Lung (tissue), 11 donors: ENCODE measurements at regions not wholly inside any gene's neighbourhood (a gene's known extent, or its start where the extent isn't known, plus 50 kb on each side); places are given as distances from the start of the nearest gene placed in this dataset.

ENCODE experiments used
- ATAC-seq: fragments of 200-7000 bp; cut with Tn5 transposase; one replicate; pipeline ENCODE4 v1.9.1; 2020; ENCODE audit warnings: moderate number of reproducible peaks; ENCODE audit not compliant: insufficient read depth, low FRiP score
- DNase-seq, 3 donors: peaks; one replicate each; pipeline ENCODE4 v3.0.0-alpha.2; 2013 to 2017
- H3K27ac ChIP-seq, 2 donors: one replicate each; pipeline ENCODE4 v1.5.1; 2013; ENCODE audit warnings: mild to moderate bottlenecking in 2 of 2, moderate library complexity in 2 of 2, control low read depth in 1 of 2, inconsistent platforms in 1 of 2, low read depth in 1 of 2, low read length in 1 of 2
- H3K27me3 ChIP-seq, 3 donors: one replicate each; pipeline ENCODE4 v1.5.1; 2013; ENCODE audit warnings: low read length in 2 of 3; ENCODE audit not compliant: control insufficient read depth in 3 of 3, insufficient read depth in 3 of 3
- H3K36me3 ChIP-seq, 4 donors: one replicate each; pipeline ENCODE4 v1.5.1; 2013; ENCODE audit warnings: low read length in 4 of 4, mild to moderate bottlenecking in 1 of 4, moderate library complexity in 1 of 4; ENCODE audit not compliant: control insufficient read depth in 4 of 4, insufficient read depth in 4 of 4
- H3K4me1 ChIP-seq, 5 donors: one replicate each; pipeline ENCODE4 v1.5.1; 2013; ENCODE audit warnings: low read length in 5 of 5, mild to moderate bottlenecking in 2 of 5, moderate library complexity in 1 of 5; ENCODE audit not compliant: control insufficient read depth in 5 of 5, insufficient read depth in 5 of 5
- H3K4me3 ChIP-seq: one replicate; pipeline ENCODE4 v1.5.1; 2013; ENCODE audit warnings: mild to moderate bottlenecking, control low read depth, moderate library complexity
- H3K9ac ChIP-seq, 2 donors: one replicate each; pipeline ENCODE4 v1.5.1; 2013; ENCODE audit warnings: low read length in 2 of 2, control low read depth in 1 of 2; ENCODE audit not compliant: insufficient read depth in 1 of 2
- H3K9me3 ChIP-seq, 4 donors: one replicate each; pipeline ENCODE4 v1.5.1; 2013; ENCODE audit warnings: low read length in 3 of 4, mild to moderate bottlenecking in 1 of 4, moderate library complexity in 1 of 4; ENCODE audit not compliant: control insufficient read depth in 4 of 4, insufficient read depth in 3 of 4
- CTCF ChIP-seq: IDR thresholded peaks from 2 replicates; pipeline ENCODE4 v1.5.1; 2012; ENCODE audit warnings: mild to moderate bottlenecking; ENCODE audit errors: control extremely low read depth, extremely low read depth
- WGBS, 2 donors: extraction: QIAGEN DNeasy Blood & Tissue Kit; methylation state at CpG; one replicate each; pipeline ENCODE4 v1.1.7; 2013; 5-methylcytosine and 5-hydroxymethylcytosine counted together
- donor health status: control.
- donor health status: control.
- donor health status: Bipolar disorder and iron deficiency.
- donor health status: healthy.
- donor health status: DM: yes; HTN: yes; CAD: no.

GRCh38 chr3:87920549-87920948 lies 138.3 kb downstream of the CGGBP1 start:
- Histone ChIP-seq H3K9ac (no peak overlapping the region), H3K4me1 (no peaks in the 10 kb centered on the region), H3K36me3 (no peaks in the 10 kb centered on the region), H3K4me3 (no peak overlapping the region), H3K27me3 (no peaks in the 10 kb centered on the region), H3K9me3 (peaks cover 0 to 12% (median 3%) of the 10 kb centered on the region in 4 donors), H3K27ac (no peak overlapping the region)
- no peak for DNase-seq
- WGBS, 2 donors, result 46 to 75% methylated on average over 1 of the region's 1 CpG
- no peak for TF ChIP-seq CTCF
- no peak for ATAC-seq

- Histone ChIP-seq H3K4me1 (no peaks in the 10 kb centered on the region), H3K27ac (no peak overlapping the region), H3K27me3 (no peaks in the 10 kb centered on the region), H3K4me3 (no peak overlapping the region), H3K9me3 (no peaks in the 10 kb centered on the region), H3K9ac (no peak overlapping the region), H3K36me3 (no peaks in the 10 kb centered on the region)
- TF ChIP-seq CTCF, result no peak
- no peak for DNase-seq
- WGBS, 2 donors, result 62 to 77% methylated on average over 1 of the region's 1 CpG
- ATAC-seq, result no peak
These were observed 157.7 kb downstream of the CGGBP1 start for GRCh38 chr3:87901141-87901540.

- Histone ChIP-seq H3K27ac (no peak overlapping the region), H3K9me3 (no peaks in the 10 kb centered on the region), H3K27me3 (no peaks in the 10 kb centered on the region), H3K4me1 (no peaks in the 10 kb centered on the region), H3K9ac (no peak overlapping the region), H3K36me3 (no peaks in the 10 kb centered on the region), H3K4me3 (no peak overlapping the region)
- DNase-seq (peak in 1 of 3 donors; percentile 1), ATAC-seq (no peak)
- 39 to 87% methylated on average over 1 of the region's 1 CpG for WGBS, 2 donors
- TF ChIP-seq CTCF, result no peak
These were observed 158.7 kb downstream of the CGGBP1 start for GRCh38 chr3:87900061-87900460.

- no peak overlapping the region for H3K9ac ChIP-seq
- no peaks in the 10 kb centered on the region for H3K4me1 ChIP-seq
- ATAC-seq, result no peak
- no peak for TF ChIP-seq CTCF
- no peaks in the 10 kb centered on the region for H3K9me3 ChIP-seq
- WGBS, 2 donors, result 83 to 91% methylated on average over 1 of the region's 1 CpG
- no peak for DNase-seq
- H3K27me3 ChIP-seq, result no peaks in the 10 kb centered on the region
- H3K36me3 ChIP-seq, result no peaks in the 10 kb centered on the region
- no peak overlapping the region for H3K4me3 ChIP-seq
- no peak overlapping the region for H3K27ac ChIP-seq
These were observed 159.8 kb downstream of the CGGBP1 start for GRCh38 chr3:87898971-87899370.
